ENCODE measurements at regions not wholly inside any gene's neighbourhood (a gene's known extent, or its start where the extent isn't known, plus 50 kb on each side); places are given as distances from the start of the nearest gene placed in this dataset.

GRCh38 chr7:85522070-85522469, 335.2 kb upstream of the SEMA3D start:
- no peaks in the 10 kb centered on the region for H3K4me1 ChIP-seq (ENCODE audit: insufficient read depth, low read length)
- H3K27ac ChIP-seq (ENCODE audit: low read length) = no peak overlapping the region
- no peaks in the 10 kb centered on the region for H3K79me2 ChIP-seq (ENCODE audit: insufficient read depth, low read length)
- no peaks in the 10 kb centered on the region for H3K9me3 ChIP-seq (ENCODE audit: insufficient read depth, low read length, severe bottlenecking)
- no peaks in the 10 kb centered on the region for H4K20me1 ChIP-seq (ENCODE audit: insufficient read depth, low read length)
- TF ChIP-seq EZH2 (IDR thresholded peaks at IDR 0.05; ENCODE audit: borderline replicate concordance, low read depth, low read length, severe bottlenecking) (no peak), CTCF (IDR thresholded peaks at IDR 0.05; ENCODE audit: borderline replicate concordance, extremely low read depth, low read length, poor library complexity, severe bottlenecking) (no peak)
- H2AFZ ChIP-seq (ENCODE audit: low read depth, low read length) = no peak overlapping the region
- no peaks in the 10 kb centered on the region for H3K27me3 ChIP-seq (ENCODE audit: insufficient read depth, low read length, poor library complexity)
- H3K4me2 ChIP-seq (ENCODE audit: insufficient read depth, low read length) = no peak overlapping the region
- no peak overlapping the region for H3K4me3 ChIP-seq (ENCODE audit: low read depth in 1 of 2, low read length in 2 of 2)
- no peak overlapping the region for H3K9ac ChIP-seq (ENCODE audit: low read depth, low read length)
- DNase-seq (no peak), ATAC-seq (ENCODE audit: insufficient read depth, low read depth) (no peak)
- H3K36me3 ChIP-seq (ENCODE audit: insufficient read depth, low read length) = no peaks in the 10 kb centered on the region

- DNase-seq = no peak
- H2AFZ ChIP-seq (ENCODE audit: low read depth, low read length) = no peak overlapping the region
Measured at GRCh38 chr7:85521108-85521694, 334.3 kb upstream of the SEMA3D start.

GRCh38 chr7:85520175-85520574, 333.3 kb upstream of the SEMA3D start:
- no peak overlapping the region for H3K4me3 ChIP-seq (ENCODE audit: low read depth in 1 of 2, low read length in 2 of 2)
- H3K9ac ChIP-seq (ENCODE audit: low read depth, low read length) = no peak overlapping the region
- H3K9me3 ChIP-seq (ENCODE audit: insufficient read depth, low read length, severe bottlenecking) = no peaks in the 10 kb centered on the region
- H3K27me3 ChIP-seq (ENCODE audit: insufficient read depth, low read length, poor library complexity) = no peaks in the 10 kb centered on the region
- H4K20me1 ChIP-seq (ENCODE audit: insufficient read depth, low read length) = no peaks in the 10 kb centered on the region
- DNase-seq (no peak), ATAC-seq (ENCODE audit: insufficient read depth, low read depth) (no peak)
- no peak overlapping the region for H3K27ac ChIP-seq (ENCODE audit: low read length)
- no peaks in the 10 kb centered on the region for H3K4me1 ChIP-seq (ENCODE audit: insufficient read depth, low read length)
- H3K4me2 ChIP-seq (ENCODE audit: insufficient read depth, low read length) = no peak overlapping the region
- no peaks in the 10 kb centered on the region for H3K79me2 ChIP-seq (ENCODE audit: insufficient read depth, low read length)
- no peak overlapping the region for H2AFZ ChIP-seq (ENCODE audit: low read depth, low read length)
- no peaks in the 10 kb centered on the region for H3K36me3 ChIP-seq (ENCODE audit: insufficient read depth, low read length)
- no peak for TF ChIP-seq EZH2 (IDR thresholded peaks at IDR 0.05; ENCODE audit: borderline replicate concordance, low read depth, low read length, severe bottlenecking)

More at GRCh38 chr7:85521108-85521694, 334.3 kb upstream of the SEMA3D start:
- Histone ChIP-seq H3K79me2 (ENCODE audit: insufficient read depth, low read length) (no peaks in the 10 kb centered on the region), H4K20me1 (ENCODE audit: insufficient read depth, low read length) (no peaks in the 10 kb centered on the region), H3K27ac (ENCODE audit: low read length) (no peak overlapping the region), H3K9me3 (ENCODE audit: insufficient read depth, low read length, severe bottlenecking) (no peaks in the 10 kb centered on the region), H3K4me1 (ENCODE audit: insufficient read depth, low read length) (no peaks in the 10 kb centered on the region), H3K27me3 (ENCODE audit: insufficient read depth, low read length, poor library complexity) (no peaks in the 10 kb centered on the region), H3K4me3 (ENCODE audit: low read depth in 1 of 2, low read length in 2 of 2) (no peak overlapping the region), H3K36me3 (ENCODE audit: insufficient read depth, low read length) (no peaks in the 10 kb centered on the region), H3K4me2 (ENCODE audit: insufficient read depth, low read length) (no peak overlapping the region), H3K9ac (ENCODE audit: low read depth, low read length) (no peak overlapping the region)
- no peak for TF ChIP-seq CTCF (IDR thresholded peaks at IDR 0.05; ENCODE audit: borderline replicate concordance, extremely low read depth, low read length, poor library complexity, severe bottlenecking)
- no peak for TF ChIP-seq EZH2 (IDR thresholded peaks at IDR 0.05; ENCODE audit: borderline replicate concordance, low read depth, low read length, severe bottlenecking)
- no peak for ATAC-seq (ENCODE audit: insufficient read depth, low read depth)

GRCh38 chr7:85516675-85517074, 329.8 kb upstream of the SEMA3D start:
- Histone ChIP-seq H3K27ac (ENCODE audit: low read length) (no peak overlapping the region), H3K79me2 (ENCODE audit: insufficient read depth, low read length) (no peaks in the 10 kb centered on the region), H3K4me2 (ENCODE audit: insufficient read depth, low read length) (no peak overlapping the region), H2AFZ (ENCODE audit: low read depth, low read length) (no peak overlapping the region), H3K27me3 (ENCODE audit: insufficient read depth, low read length, poor library complexity) (no peaks in the 10 kb centered on the region), H3K9ac (ENCODE audit: low read depth, low read length) (no peak overlapping the region), H3K36me3 (ENCODE audit: insufficient read depth, low read length) (no peaks in the 10 kb centered on the region), H3K9me3 (ENCODE audit: insufficient read depth, low read length, severe bottlenecking) (no peaks in the 10 kb centered on the region), H3K4me1 (ENCODE audit: insufficient read depth, low read length) (no peaks in the 10 kb centered on the region), H4K20me1 (ENCODE audit: insufficient read depth, low read length) (no peaks in the 10 kb centered on the region), H3K4me3 (ENCODE audit: low read depth in 1 of 2, low read length in 2 of 2) (no peak overlapping the region)
- no peak for TF ChIP-seq EZH2 (IDR thresholded peaks at IDR 0.05; ENCODE audit: borderline replicate concordance, low read depth, low read length, severe bottlenecking)
- TF ChIP-seq CTCF (IDR thresholded peaks at IDR 0.05; ENCODE audit: borderline replicate concordance, extremely low read depth, low read length, poor library complexity, severe bottlenecking) = no peak
- DNase-seq = no peak
- no peak for ATAC-seq (ENCODE audit: insufficient read depth, low read depth)
